GM18858 (cell line): ENCODE measurements at regions not wholly inside any gene's neighbourhood (a gene's known extent, or its start where the extent isn't known, plus 50 kb on each side); places are given as distances from the start of the nearest gene placed in this dataset.

ENCODE experiments used
- ATAC-seq: cut with Tn5 transposase; IDR thresholded peaks from one replicate; pipeline ENCODE4 v1.9.1; 2021; ENCODE audit not compliant: unreplicated experiment

GRCh38 chr2:21253311-21254027 lies 129.7 kb downstream of the TDRD15 start:
- ATAC-seq, result no peak

- no peak for ATAC-seq
These were observed 130.6 kb downstream of the TDRD15 start for GRCh38 chr2:21254170-21254965.

GRCh38 chr2:21256006-21256405 lies 132.2 kb downstream of the TDRD15 start:
- peak; percentile 93 for ATAC-seq

GRCh38 chr2:21257621-21258020 lies 133.9 kb downstream of the TDRD15 start:
- no peak for ATAC-seq

GRCh38 chr2:21258082-21258481 lies 134.3 kb downstream of the TDRD15 start:
- ATAC-seq, result no peak

- ATAC-seq, result no peak
These were observed 136.5 kb downstream of the TDRD15 start for GRCh38 chr2:21260311-21260710.

- ATAC-seq, result no peak
These were observed 137.8 kb downstream of the TDRD15 start for GRCh38 chr2:21261591-21261990.

- ATAC-seq, result no peak
These were observed 138.7 kb downstream of the TDRD15 start for GRCh38 chr2:21262426-21262940.

- ATAC-seq, result no peak
These were observed 139.9 kb downstream of the TDRD15 start for GRCh38 chr2:21263622-21264021.

- ATAC-seq, result no peak
These were observed 142.0 kb downstream of the TDRD15 start for GRCh38 chr2:21265752-21266151.

- ATAC-seq, result no peak
These were observed 143.6 kb downstream of the TDRD15 start for GRCh38 chr2:21267232-21267835.

- ATAC-seq, result no peak
These were observed 144.6 kb downstream of the TDRD15 start for GRCh38 chr2:21268197-21268877.

- ATAC-seq, result no peak
These were observed 145.1 kb downstream of the TDRD15 start for GRCh38 chr2:21268878-21269224.

GRCh38 chr2:21269382-21269781 lies 145.6 kb downstream of the TDRD15 start:
- no peak for ATAC-seq

GRCh38 chr2:21270083-21270491 lies 146.3 kb downstream of the TDRD15 start:
- no peak for ATAC-seq

- no peak for ATAC-seq
These were observed 146.9 kb downstream of the TDRD15 start for GRCh38 chr2:21270708-21271122.

- ATAC-seq, result no peak
These were observed 152.4 kb downstream of the TDRD15 start for GRCh38 chr2:21276163-21276562.

- no peak for ATAC-seq
These were observed 153.6 kb downstream of the TDRD15 start for GRCh38 chr2:21277068-21278056.

GRCh38 chr2:21279525-21279924 lies 155.8 kb downstream of the TDRD15 start:
- no peak for ATAC-seq

GRCh38 chr2:21280793-21281192 lies 157.0 kb downstream of the TDRD15 start:
- ATAC-seq, result no peak
